22Rv1 (cell line): ENCODE measurements at regions not wholly inside any gene's neighbourhood (a gene's known extent, or its start where the extent isn't known, plus 50 kb on each side); places are given as distances from the start of the nearest gene placed in this dataset.

ENCODE experiments used
- ZFX ChIP-seq: fragments of 450-650 bp; IDR thresholded peaks from 2 replicates; pipeline ENCODE4 v1.6.1; 2017; ENCODE audit warnings: antibody characterized with exemption, borderline replicate concordance
- TF ChIP-seq, protein P1 (sequence below): fragments of 450-650 bp; IDR thresholded peaks from 2 replicates; pipeline ENCODE4 v1.5.1; 2017; ENCODE audit warnings: mild to moderate bottlenecking

DNA sequence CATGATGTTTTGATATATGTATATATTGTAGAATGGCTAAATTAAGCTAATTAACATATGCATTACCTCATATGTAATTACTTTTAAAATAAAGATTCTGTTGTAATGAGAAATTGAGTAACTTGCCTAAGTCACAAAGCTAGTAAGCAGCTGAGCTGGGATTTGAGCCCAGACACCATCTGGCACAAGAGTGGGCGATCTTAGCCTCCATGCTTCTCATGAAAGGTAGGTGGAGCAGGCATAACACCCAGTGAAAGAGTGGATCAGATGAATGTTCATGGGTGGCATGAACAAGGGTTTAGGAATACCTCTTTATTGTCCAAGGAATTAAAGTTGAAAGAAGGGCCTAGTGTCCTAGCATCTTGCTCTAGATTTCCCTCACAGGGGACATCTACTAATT, 365.4 kb downstream of the TFAP2B start:
- TF ChIP-seq, protein P1, sequence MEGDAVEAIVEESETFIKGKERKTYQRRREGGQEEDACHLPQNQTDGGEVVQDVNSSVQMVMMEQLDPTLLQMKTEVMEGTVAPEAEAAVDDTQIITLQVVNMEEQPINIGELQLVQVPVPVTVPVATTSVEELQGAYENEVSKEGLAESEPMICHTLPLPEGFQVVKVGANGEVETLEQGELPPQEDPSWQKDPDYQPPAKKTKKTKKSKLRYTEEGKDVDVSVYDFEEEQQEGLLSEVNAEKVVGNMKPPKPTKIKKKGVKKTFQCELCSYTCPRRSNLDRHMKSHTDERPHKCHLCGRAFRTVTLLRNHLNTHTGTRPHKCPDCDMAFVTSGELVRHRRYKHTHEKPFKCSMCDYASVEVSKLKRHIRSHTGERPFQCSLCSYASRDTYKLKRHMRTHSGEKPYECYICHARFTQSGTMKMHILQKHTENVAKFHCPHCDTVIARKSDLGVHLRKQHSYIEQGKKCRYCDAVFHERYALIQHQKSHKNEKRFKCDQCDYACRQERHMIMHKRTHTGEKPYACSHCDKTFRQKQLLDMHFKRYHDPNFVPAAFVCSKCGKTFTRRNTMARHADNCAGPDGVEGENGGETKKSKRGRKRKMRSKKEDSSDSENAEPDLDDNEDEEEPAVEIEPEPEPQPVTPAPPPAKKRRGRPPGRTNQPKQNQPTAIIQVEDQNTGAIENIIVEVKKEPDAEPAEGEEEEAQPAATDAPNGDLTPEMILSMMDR: no peak
- no peak for TF ChIP-seq ZFX
